HG03558 (cell line): ENCODE measurements at regions not wholly inside any gene's neighbourhood (a gene's known extent, or its start where the extent isn't known, plus 50 kb on each side); places are given as distances from the start of the nearest gene placed in this dataset.

Source experiments
- ATAC-seq: cut with Tn5 transposase; IDR thresholded peaks from one replicate; pipeline ENCODE4 v1.9.1; 2021; ENCODE audit warnings: moderate number of reproducible peaks; ENCODE audit not compliant: unreplicated experiment; ENCODE audit errors: extremely low read depth

GRCh38 chr10:75294866-75295701, 59.3 kb upstream of the COMTD1 start:
- peak; percentile 81 for ATAC-seq

GRCh38 chr10:75294518-75294865, 58.7 kb upstream of the COMTD1 start:
- ATAC-seq, result no peak

- no peak for ATAC-seq
Observed at GRCh38 chr10:75294031-75294437, 58.3 kb upstream of the COMTD1 start.

GRCh38 chr10:75293446-75293820, 57.7 kb upstream of the COMTD1 start:
- no peak for ATAC-seq

GRCh38 chr10:75292794-75293445, 57.2 kb upstream of the COMTD1 start:
- no peak for ATAC-seq

- ATAC-seq, result no peak
Observed at GRCh38 chr10:75291805-75292204, 56.0 kb upstream of the COMTD1 start.

- ATAC-seq, result no peak
Observed at GRCh38 chr10:75288140-75288711, 52.5 kb upstream of the COMTD1 start.

GRCh38 chr10:75287697-75288096, 51.9 kb upstream of the COMTD1 start:
- no peak for ATAC-seq

- ATAC-seq, result no peak
Observed at GRCh38 chr10:75286901-75287300, 51.1 kb upstream of the COMTD1 start.
